Vagina (tissue), 2 donors: ENCODE measurements at regions not wholly inside any gene's neighbourhood (a gene's known extent, or its start where the extent isn't known, plus 50 kb on each side); places are given as distances from the start of the nearest gene placed in this dataset.
"Not testable (repeated sequence)": the region's sequence is repeated elsewhere in the genome, so short reads cannot be mapped to it uniquely, and the experiment has no call there.

Experiments
- CTCF ChIP-seq, 3 experiments: fragments of 450-650 bp in 2 of 3; fragments of 200-600 bp in 1 of 3; sonication (generic) in 1 of 3; IDR thresholded peaks; one replicate each; pipeline ENCODE4 v1.5.1; 2017 to 2019; ENCODE audit warnings: antibody characterized with exemption in 3 of 3, mild to moderate bottlenecking in 2 of 3, moderate library complexity in 2 of 3
- POLR2A ChIP-seq, 2 donors: fragments of 450-650 bp; IDR thresholded peaks; one replicate each; pipeline ENCODE4 v1.6.1; 2017; ENCODE audit warnings: antibody characterized with exemption in 2 of 2, mild to moderate bottlenecking in 2 of 2, moderate library complexity in 2 of 2

DNA sequence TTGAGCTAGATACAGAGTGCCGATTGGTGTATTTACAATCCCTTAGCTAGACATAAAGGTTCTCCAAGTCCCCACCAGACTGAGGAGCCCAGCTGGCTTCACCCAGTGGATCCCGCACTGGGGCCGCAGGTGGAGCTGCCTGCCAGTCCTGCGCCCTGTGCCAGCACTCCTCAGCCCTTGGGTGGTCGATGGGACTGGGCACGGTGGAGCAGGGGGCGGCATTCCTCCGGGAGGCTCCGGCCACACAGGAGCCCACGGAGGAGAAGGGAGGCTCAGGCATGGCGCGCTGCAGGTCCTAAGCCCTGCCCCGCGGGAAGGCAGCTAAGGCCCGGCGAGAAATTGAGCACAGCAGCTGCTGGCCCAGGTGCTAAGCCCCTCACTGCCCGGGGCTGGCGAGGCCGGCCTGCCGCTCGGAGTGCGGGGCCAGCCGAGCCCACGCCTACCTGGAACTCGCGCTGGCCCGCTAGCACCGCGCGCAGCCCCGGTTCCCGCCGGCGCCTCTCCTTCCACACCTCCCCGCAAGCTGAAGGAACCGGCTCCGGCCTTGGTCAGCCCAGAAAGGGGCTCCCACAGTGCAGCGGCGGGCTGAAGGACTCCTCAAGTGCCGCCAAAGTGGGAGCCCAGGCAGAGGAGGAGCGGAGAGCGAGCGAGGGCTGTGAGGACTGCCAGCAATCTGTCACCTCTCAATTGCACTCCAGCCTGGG, 54.9 kb upstream of the MYO10 start:
- TF ChIP-seq POLR2A, CTCF (IDR thresholded peaks at IDR 0.05): not testable (repeated sequence)
